ENCODE measurements at regions not wholly inside any gene's neighbourhood (a gene's known extent, or its start where the extent isn't known, plus 50 kb on each side); places are given as distances from the start of the nearest gene placed in this dataset.

GRCh38 chr4:159607809-159608208 lies 504.9 kb downstream of the RAPGEF2 start:
- CTCF ChIA-PET (ENCODE audit: partially characterized antibody) = no interaction called here
- DNase-seq (ENCODE audit: low read depth in 1 of 2, low spot score in 2 of 2) = peak in 1 of 2 experiments; percentile 3
- no peak overlapping the region for H3K4me2 ChIP-seq (ENCODE audit: insufficient read depth in 1 of 2, low read depth in 2 of 2, low read length in 2 of 2)
- TF ChIP-seq, protein P1, sequence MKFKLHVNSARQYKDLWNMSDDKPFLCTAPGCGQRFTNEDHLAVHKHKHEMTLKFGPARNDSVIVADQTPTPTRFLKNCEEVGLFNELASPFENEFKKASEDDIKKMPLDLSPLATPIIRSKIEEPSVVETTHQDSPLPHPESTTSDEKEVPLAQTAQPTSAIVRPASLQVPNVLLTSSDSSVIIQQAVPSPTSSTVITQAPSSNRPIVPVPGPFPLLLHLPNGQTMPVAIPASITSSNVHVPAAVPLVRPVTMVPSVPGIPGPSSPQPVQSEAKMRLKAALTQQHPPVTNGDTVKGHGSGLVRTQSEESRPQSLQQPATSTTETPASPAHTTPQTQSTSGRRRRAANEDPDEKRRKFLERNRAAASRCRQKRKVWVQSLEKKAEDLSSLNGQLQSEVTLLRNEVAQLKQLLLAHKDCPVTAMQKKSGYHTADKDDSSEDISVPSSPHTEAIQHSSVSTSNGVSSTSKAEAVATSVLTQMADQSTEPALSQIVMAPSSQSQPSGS (IDR thresholded peaks at IDR 0.05; ENCODE audit: low read length) = peak; percentile 68; the same call in 1 of the 2 replicates
- TF ChIP-seq SUZ12 (IDR thresholded peaks at IDR 0.05; ENCODE audit: low read length) = no peak
- no peak; the same call in 1 of the 2 replicates for TF ChIP-seq JUN (IDR thresholded peaks at IDR 0.05; ENCODE audit: low read depth, low read length)
- no peak for TF ChIP-seq CHD1 (IDR thresholded peaks at IDR 0.05; ENCODE audit: low read depth, low read length)
- no peak for TF ChIP-seq HDAC6 (IDR thresholded peaks at IDR 0.05; ENCODE audit: low read depth, low read length)
- TF ChIP-seq SP2 (IDR thresholded peaks at IDR 0.05; ENCODE audit: low read length) = no peak
- peak; percentile 94 for TF ChIP-seq NANOG (IDR thresholded peaks at IDR 0.05; ENCODE audit: insufficient read depth, low read depth, low read length, poor library complexity, severe bottlenecking)
- TF ChIP-seq FOSL1 (IDR thresholded peaks at IDR 0.05; ENCODE audit: insufficient read depth, low read depth, low read length) = no peak
- no peak for TF ChIP-seq EP300 (IDR thresholded peaks at IDR 0.05; ENCODE audit: borderline replicate concordance in 1 of 2, low read depth in 2 of 2, low read length in 2 of 2)
- peak in 1 of 2 experiments; percentile 61 for TF ChIP-seq BCL11A (IDR thresholded peaks at IDR 0.05; ENCODE audit: low read depth in 2 of 2, low read length in 2 of 2)
- TF ChIP-seq BACH1 (IDR thresholded peaks at IDR 0.05; ENCODE audit: low read length) = no peak
- no peak for TF ChIP-seq ASH2L (IDR thresholded peaks at IDR 0.05; ENCODE audit: low read length)
- TF ChIP-seq TEAD4 (IDR thresholded peaks at IDR 0.05; ENCODE audit: low read depth, low read length) = 0 out of 2 replicates have a peak, but pooled peaks have one; percentile 19

More at GRCh38 chr4:159607809-159608208, 504.9 kb downstream of the RAPGEF2 start:
- no peak overlapping the region for H3K56ac ChIP-seq (replicated peaks; ENCODE audit: insufficient read length, low read depth, low read length)
- peak overlapping the region; percentile 87 for H4K5ac ChIP-seq (ENCODE audit: insufficient read length, low read depth, low read length)
- no peak overlapping the region for H3K4ac ChIP-seq (replicated peaks; ENCODE audit: insufficient read length, low read depth, low read length)
- no peak overlapping the region for H2AK5ac ChIP-seq (ENCODE audit: low read depth, low read length)
- H3K23ac ChIP-seq (ENCODE audit: insufficient read length) = no peak overlapping the region
- no peak overlapping the region for H4K91ac ChIP-seq (replicated peaks; ENCODE audit: insufficient read length, low read length)
- no peak for FAIRE-seq
- no peak overlapping the region; the same call in 1 of the 2 replicates for H3K27ac ChIP-seq (ENCODE audit: low read depth, low read length)
- H4K20me1 ChIP-seq (replicated peaks in 1 of 2; ENCODE audit: control insufficient read depth in 1 of 2, insufficient read depth in 2 of 2, low read length in 2 of 2) = no peaks in the 10 kb centered on the region
- H2BK5ac ChIP-seq (ENCODE audit: low read depth, low read length) = no peak overlapping the region
- peaks cover 4 to 6% of the 10 kb centered on the region in 2 experiments; a peak in 2 of 4 replicates for H3K9me3 ChIP-seq (ENCODE audit: insufficient read depth in 2 of 2, low read depth in 1 of 2, low read length in 1 of 2)
- no peak overlapping the region for H2BK12ac ChIP-seq (ENCODE audit: low read depth, low read length)
- H3K27me3 ChIP-seq (replicated peaks in 1 of 4; ENCODE audit: control insufficient read depth in 3 of 4, extremely low read depth in 1 of 4, insufficient read depth in 3 of 4, low read length in 3 of 4) = no peaks in the 10 kb centered on the region
- H2BK20ac ChIP-seq (ENCODE audit: low read length) = no peak overlapping the region
- H3K79me1 ChIP-seq (ENCODE audit: low read depth, low read length) = no peaks in the 10 kb centered on the region
- no peak overlapping the region for H2AFZ ChIP-seq (ENCODE audit: low read length)
- no peak overlapping the region for H2BK15ac ChIP-seq (ENCODE audit: low read length)
- POLR2A ChIA-PET (ENCODE audit: partially characterized antibody) = interaction anchor here (1.0 kb wide), 1 partner anchor 12 kb away, joined by 3 read pairs; no protein-coding TSS in a partner anchor
- WGBS, 2 experiments (ENCODE audit: extremely low coverage in 1 of 2, insufficient coverage in 1 of 2, insufficient read length in 1 of 2, insufficient replicate concordance in 2 of 2, low coverage in 1 of 2, low lambda C conversion rate in 2 of 2, missing lambda C conversion rate in 1 of 2) = 80% methylated on average over 1 of the region's 1 CpG; no CpG with 5 or more reads in 1 of the 2 experiments
- no peak overlapping the region for H4K8ac ChIP-seq (ENCODE audit: extremely low read depth, insufficient read depth, low read length)
- no peak overlapping the region for H3K4me3 ChIP-seq (ENCODE audit: extremely low read depth in 1 of 4, insufficient read depth in 2 of 4, low read depth in 3 of 4, low read length in 4 of 4)
- no peaks in the 10 kb centered on the region; a peak in 1 of 8 replicates for H3K36me3 ChIP-seq (ENCODE audit: control insufficient read depth in 2 of 4, insufficient read depth in 4 of 4, low read length in 3 of 4)
- no peak overlapping the region for H3K9ac ChIP-seq (replicated peaks in 1 of 4; ENCODE audit: extremely low read depth in 1 of 4, low read depth in 3 of 4, low read length in 3 of 4)
- no peaks in the 10 kb centered on the region for H3K79me2 ChIP-seq (ENCODE audit: control insufficient read depth in 1 of 2, insufficient read depth in 2 of 2, low read length in 2 of 2)
- H3K4me1 ChIP-seq (replicated peaks in 1 of 4; ENCODE audit: control insufficient read depth in 3 of 4, insufficient read depth in 4 of 4, low read length in 3 of 4) = peaks cover 0 to 3% (median 0%) of the 10 kb centered on the region in 4 experiments; a peak in 1 of 7 replicates
- no peak overlapping the region for H3K14ac ChIP-seq (ENCODE audit: insufficient read length)
- no peak overlapping the region for H2BK120ac ChIP-seq (replicated peaks; ENCODE audit: low read depth, low read length)
- no peak overlapping the region for H3K18ac ChIP-seq (ENCODE audit: extremely low read depth, low read length)
- H3K23me2 ChIP-seq (ENCODE audit: low read depth, low read length) = no peaks in the 10 kb centered on the region

All from H1 (cell line).